ENCODE measurements at regions not wholly inside any gene's neighbourhood (a gene's known extent, or its start where the extent isn't known, plus 50 kb on each side); places are given as distances from the start of the nearest gene placed in this dataset.

GRCh38 chr3:23000371-23000770 lies 202.8 kb upstream of the UBE2E2 start:
- TF ChIP-seq, protein P1, sequence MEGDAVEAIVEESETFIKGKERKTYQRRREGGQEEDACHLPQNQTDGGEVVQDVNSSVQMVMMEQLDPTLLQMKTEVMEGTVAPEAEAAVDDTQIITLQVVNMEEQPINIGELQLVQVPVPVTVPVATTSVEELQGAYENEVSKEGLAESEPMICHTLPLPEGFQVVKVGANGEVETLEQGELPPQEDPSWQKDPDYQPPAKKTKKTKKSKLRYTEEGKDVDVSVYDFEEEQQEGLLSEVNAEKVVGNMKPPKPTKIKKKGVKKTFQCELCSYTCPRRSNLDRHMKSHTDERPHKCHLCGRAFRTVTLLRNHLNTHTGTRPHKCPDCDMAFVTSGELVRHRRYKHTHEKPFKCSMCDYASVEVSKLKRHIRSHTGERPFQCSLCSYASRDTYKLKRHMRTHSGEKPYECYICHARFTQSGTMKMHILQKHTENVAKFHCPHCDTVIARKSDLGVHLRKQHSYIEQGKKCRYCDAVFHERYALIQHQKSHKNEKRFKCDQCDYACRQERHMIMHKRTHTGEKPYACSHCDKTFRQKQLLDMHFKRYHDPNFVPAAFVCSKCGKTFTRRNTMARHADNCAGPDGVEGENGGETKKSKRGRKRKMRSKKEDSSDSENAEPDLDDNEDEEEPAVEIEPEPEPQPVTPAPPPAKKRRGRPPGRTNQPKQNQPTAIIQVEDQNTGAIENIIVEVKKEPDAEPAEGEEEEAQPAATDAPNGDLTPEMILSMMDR (conservative IDR thresholded peaks at IDR 0.05), result no peak
- no peak overlapping the region for H3K27ac ChIP-seq

- TF ChIP-seq, protein P1 (conservative IDR thresholded peaks at IDR 0.05), result no peak
These were observed 201.0 kb upstream of the UBE2E2 start for GRCh38 chr3:23002151-23002550.

DNA sequence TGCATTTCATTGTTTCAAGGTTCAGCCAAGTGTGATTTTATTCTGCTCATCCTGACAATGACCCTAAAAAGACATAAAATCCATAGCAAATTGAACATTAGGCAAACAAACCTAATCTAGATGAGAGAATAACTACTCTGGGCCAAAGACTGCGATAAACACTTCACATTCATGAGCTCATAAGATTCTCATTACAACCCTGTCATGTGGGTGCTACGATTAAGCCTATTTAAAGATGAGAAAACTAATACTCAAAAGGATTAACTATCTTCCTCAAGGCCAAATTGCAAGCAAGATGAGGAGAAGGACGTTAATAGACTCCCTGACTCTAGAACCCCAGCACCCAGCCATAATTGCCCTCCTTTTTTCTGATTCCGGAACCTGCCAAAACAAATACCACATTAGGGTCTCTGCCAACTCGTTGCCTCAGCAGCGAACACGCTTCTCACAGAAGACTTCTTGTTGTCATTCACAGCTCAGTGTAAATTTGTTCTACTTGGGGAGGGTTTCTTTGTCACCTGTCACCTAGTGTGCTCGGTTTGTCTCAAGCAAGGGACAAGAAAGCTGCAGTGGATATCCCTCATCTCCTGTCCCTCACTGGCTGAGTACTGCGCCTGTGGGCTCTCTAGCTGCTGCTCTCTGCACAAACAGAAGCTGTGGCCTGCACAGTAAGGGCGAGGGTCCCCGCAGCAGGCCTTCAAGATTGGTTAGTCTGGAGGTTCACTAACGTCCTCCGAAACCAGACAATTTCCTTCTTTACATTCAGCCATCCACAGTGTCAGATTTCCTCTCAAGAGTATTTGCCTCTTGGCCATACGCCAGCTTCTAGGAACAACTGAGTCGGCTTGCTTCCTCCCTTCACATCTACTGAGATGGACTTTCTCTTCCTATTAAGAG lies 200.0 kb upstream of the UBE2E2 start:
- H3K27ac ChIP-seq, result peak overlapping the region; percentile 64
- TF ChIP-seq, protein P1 (conservative IDR thresholded peaks at IDR 0.05), result no peak

More at GRCh38 chr3:23002151-23002550, 201.0 kb upstream of the UBE2E2 start:
- H3K27ac ChIP-seq, result peak overlapping the region; percentile 64

DNA sequence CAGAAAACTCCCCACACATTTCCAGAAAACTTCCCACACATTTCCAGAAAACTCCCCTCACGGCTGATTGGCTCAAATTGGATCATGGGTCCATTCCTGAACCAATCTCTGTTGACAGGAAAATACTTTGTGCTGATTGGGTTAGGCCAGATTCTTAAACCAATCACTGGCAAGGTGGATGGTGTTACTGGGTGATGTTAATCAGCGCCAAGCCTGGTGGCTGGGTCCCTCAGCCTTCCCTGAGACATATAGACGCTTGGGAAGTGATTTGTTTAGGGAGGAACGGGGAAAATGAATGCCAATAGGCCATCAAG lies 199.4 kb upstream of the UBE2E2 start:
- TF ChIP-seq, protein P1 (conservative IDR thresholded peaks at IDR 0.05), result no peak
- peak overlapping the region; percentile 64 for H3K27ac ChIP-seq

DNA sequence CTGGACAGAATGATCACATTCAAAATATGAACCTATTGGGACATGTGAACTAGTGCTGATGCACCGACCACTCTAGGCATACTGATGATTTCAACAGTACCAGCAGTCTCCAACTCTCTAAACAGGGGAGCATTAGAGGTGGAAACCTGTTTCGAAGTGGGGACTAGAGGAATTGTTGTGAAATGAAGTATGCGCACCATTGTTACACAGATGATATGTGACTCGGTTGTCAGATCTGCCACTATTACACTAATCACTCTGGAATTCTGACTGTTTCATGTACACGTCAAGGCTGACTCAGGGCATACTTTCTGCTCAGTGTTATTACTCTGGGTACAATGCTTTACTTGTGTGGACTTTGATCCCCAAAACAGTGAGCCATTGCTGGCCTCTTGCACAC lies 198.2 kb upstream of the UBE2E2 start:
- no peak overlapping the region for H3K27ac ChIP-seq
- TF ChIP-seq, protein P1 (conservative IDR thresholded peaks at IDR 0.05), result no peak

DNA sequence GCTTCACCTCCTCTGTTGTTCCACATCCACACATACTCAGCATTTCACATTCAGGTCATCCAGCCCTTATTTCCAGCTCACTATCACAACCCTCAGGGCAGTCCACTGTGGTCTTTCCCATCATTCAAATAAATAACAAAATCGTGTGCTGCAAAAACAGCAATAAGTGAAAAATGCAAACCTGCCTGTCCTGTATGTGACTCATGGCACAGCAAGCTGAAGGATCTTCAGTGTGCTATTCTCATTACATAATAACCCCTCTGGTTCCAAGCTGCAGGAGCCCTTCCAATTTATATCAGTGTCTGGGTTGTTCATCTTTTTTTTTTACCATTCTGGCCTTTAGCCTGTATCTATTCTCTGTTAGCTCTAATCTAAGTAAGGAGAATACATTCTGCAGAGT lies 185.3 kb upstream of the UBE2E2 start:
- no peak overlapping the region for H3K27ac ChIP-seq
- TF ChIP-seq, protein P1 (conservative IDR thresholded peaks at IDR 0.05), result no peak

- H3K27ac ChIP-seq, result peak overlapping the region; percentile 33; the same call in 1 of the 2 replicates
- TF ChIP-seq, protein P1 (conservative IDR thresholded peaks at IDR 0.05), result no peak
These were observed 183.4 kb upstream of the UBE2E2 start for GRCh38 chr3:23019596-23020300.
